K562 (cell line): ENCODE measurements at regions not wholly inside any gene's neighbourhood (a gene's known extent, or its start where the extent isn't known, plus 50 kb on each side); places are given as distances from the start of the nearest gene placed in this dataset.

ENCODE experiments used
- BACH1 ChIP-seq: fragments of 200-800 bp; sonication (Bioruptor generic); IDR thresholded peaks from 2 replicates; pipeline ENCODE4 v1.6.1; 2016; ENCODE audit warnings: missing genetic modification characterization, missing compliant biosample characterization
- EZH2 ChIP-seq: IDR thresholded peaks from 2 replicates; pipeline ENCODE4 v1.6.1; 2012; ENCODE audit warnings: low read depth, mild to moderate bottlenecking, inconsistent platforms, low read length, borderline replicate concordance
- KLF16 ChIP-seq: IDR thresholded peaks from 2 replicates; pipeline ENCODE4 v1.6.1; 2016; ENCODE audit warnings: antibody characterized with exemption
- ZC3H8 ChIP-seq: fragments of 450-650 bp; IDR thresholded peaks from 2 replicates; pipeline ENCODE4 v1.6.1; 2017
- ZFP1 ChIP-seq: fragments of 450-650 bp; formaldehyde crosslinking; IDR thresholded peaks from 2 replicates; pipeline ENCODE4 v1.4.0; 2020; ENCODE audit warnings: mild to moderate bottlenecking, mixed read lengths
- ZNF124 ChIP-seq: sonication (generic); formaldehyde crosslinking; IDR thresholded peaks from 2 replicates; pipeline ENCODE4 v1.8.1; 2022; ENCODE audit warnings: missing genetic modification reagents
- ZNF224 ChIP-seq: sonication (generic); formaldehyde crosslinking; IDR thresholded peaks from 2 replicates; pipeline ENCODE4 v1.8.0; 2022; ENCODE audit warnings: mild to moderate bottlenecking, missing genetic modification reagents
- TF ChIP-seq, protein P1 (sequence below), 3 experiments: IDR thresholded peaks in 2 of 3; conservative IDR thresholded peaks in 1 of 3; 2 replicates each; pipeline ENCODE4 v1.5.1; 2011 to 2012; ENCODE audit warnings: low read length in 3 of 3, mild to moderate bottlenecking in 3 of 3, control low read depth in 2 of 3, improper control_type of control experiment in 1 of 3, inconsistent platforms in 1 of 3, low read depth in 1 of 3, mixed read lengths in 1 of 3, moderate library complexity in 1 of 3; ENCODE audit not compliant: insufficient read depth in 2 of 3
- TF ChIP-seq, protein P2 (sequence below): fragments of 450-650 bp; IDR thresholded peaks from 2 replicates; pipeline ENCODE4 v1.6.1; 2016; ENCODE audit warnings: mild to moderate bottlenecking

DNA sequence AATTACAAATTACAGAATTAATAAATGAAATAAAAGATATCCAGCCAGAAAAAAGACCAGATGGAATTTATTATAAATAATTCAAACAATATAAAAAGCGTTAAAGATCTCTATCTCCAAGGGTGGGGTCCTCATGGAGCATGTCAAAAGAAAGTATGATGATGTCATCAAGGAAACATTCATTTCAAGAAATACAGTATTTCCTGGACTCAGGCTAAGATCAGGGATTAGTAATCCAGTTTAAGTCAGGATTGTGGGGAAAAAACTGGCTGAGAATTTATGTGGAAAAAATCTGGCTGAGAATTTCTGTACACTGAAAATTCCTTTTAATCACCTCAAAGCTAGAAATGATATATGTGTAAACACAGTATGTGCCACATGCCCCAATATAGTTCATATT, 1075.3 kb downstream of the XPNPEP1 start:
- TF ChIP-seq ZNF124 (CRISPR knock-in tag) (no peak), BACH1 (tag) (no peak), EZH2 (no peak), ZNF224 (CRISPR knock-in tag) (no peak), ZC3H8 (no peak), ZFP1 (no peak), KLF16 (no peak)
- TF ChIP-seq, protein P1, sequence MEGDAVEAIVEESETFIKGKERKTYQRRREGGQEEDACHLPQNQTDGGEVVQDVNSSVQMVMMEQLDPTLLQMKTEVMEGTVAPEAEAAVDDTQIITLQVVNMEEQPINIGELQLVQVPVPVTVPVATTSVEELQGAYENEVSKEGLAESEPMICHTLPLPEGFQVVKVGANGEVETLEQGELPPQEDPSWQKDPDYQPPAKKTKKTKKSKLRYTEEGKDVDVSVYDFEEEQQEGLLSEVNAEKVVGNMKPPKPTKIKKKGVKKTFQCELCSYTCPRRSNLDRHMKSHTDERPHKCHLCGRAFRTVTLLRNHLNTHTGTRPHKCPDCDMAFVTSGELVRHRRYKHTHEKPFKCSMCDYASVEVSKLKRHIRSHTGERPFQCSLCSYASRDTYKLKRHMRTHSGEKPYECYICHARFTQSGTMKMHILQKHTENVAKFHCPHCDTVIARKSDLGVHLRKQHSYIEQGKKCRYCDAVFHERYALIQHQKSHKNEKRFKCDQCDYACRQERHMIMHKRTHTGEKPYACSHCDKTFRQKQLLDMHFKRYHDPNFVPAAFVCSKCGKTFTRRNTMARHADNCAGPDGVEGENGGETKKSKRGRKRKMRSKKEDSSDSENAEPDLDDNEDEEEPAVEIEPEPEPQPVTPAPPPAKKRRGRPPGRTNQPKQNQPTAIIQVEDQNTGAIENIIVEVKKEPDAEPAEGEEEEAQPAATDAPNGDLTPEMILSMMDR (IDR thresholded peaks at IDR 0.05 in 2 of 3, conservative IDR thresholded peaks at IDR 0.05 in 1 of 3; ENCODE audit: insufficient read depth in 2 of 3, low read depth in 1 of 3, low read length in 3 of 3): no peak
- TF ChIP-seq, protein P2, sequence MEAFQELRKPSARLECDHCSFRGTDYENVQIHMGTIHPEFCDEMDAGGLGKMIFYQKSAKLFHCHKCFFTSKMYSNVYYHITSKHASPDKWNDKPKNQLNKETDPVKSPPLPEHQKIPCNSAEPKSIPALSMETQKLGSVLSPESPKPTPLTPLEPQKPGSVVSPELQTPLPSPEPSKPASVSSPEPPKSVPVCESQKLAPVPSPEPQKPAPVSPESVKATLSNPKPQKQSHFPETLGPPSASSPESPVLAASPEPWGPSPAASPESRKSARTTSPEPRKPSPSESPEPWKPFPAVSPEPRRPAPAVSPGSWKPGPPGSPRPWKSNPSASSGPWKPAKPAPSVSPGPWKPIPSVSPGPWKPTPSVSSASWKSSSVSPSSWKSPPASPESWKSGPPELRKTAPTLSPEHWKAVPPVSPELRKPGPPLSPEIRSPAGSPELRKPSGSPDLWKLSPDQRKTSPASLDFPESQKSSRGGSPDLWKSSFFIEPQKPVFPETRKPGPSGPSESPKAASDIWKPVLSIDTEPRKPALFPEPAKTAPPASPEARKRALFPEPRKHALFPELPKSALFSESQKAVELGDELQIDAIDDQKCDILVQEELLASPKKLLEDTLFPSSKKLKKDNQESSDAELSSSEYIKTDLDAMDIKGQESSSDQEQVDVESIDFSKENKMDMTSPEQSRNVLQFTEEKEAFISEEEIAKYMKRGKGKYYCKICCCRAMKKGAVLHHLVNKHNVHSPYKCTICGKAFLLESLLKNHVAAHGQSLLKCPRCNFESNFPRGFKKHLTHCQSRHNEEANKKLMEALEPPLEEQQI: no peak
